Stimulated activated CD4-positive, alpha-beta T cell treated with anti-CD3 and anti-CD28 coated beads, Interleukin-15, amount 100 ng/mL, for 24 hours (primary cell): ENCODE measurements at regions not wholly inside any gene's neighbourhood (a gene's known extent, or its start where the extent isn't known, plus 50 kb on each side); places are given as distances from the start of the nearest gene placed in this dataset.
"Not testable (repeated sequence)": the region's sequence is repeated elsewhere in the genome, so short reads cannot be mapped to it uniquely, and the experiment has no call there.

Experiments
- DNase-seq: peaks from one replicate; pipeline ENCODE4 v3.0.0-alpha.2; 2020

GRCh38 chr20:53891306-53891894, 179.0 kb downstream of the BCAS1 start:
- no peak for DNase-seq

GRCh38 chr20:53890443-53891305, 179.7 kb downstream of the BCAS1 start:
- DNase-seq: peak; percentile 25

GRCh38 chr20:53889411-53890148, 180.8 kb downstream of the BCAS1 start:
- no peak for DNase-seq

GRCh38 chr20:53888951-53889350, 181.4 kb downstream of the BCAS1 start:
- DNase-seq: no peak

- no peak for DNase-seq
These were observed 181.9 kb downstream of the BCAS1 start for GRCh38 chr20:53888510-53888909.

GRCh38 chr20:53887973-53888372, 182.4 kb downstream of the BCAS1 start:
- DNase-seq: no peak

- peak; percentile 69 for DNase-seq
These were observed 185.4 kb downstream of the BCAS1 start for GRCh38 chr20:53884859-53885541.

GRCh38 chr20:53883098-53883911, 187.1 kb downstream of the BCAS1 start:
- peak; percentile 60 for DNase-seq

GRCh38 chr20:53882438-53882986, 187.9 kb downstream of the BCAS1 start:
- not testable (repeated sequence) for DNase-seq

GRCh38 chr20:53881362-53881761, 189.0 kb downstream of the BCAS1 start:
- DNase-seq: no peak

GRCh38 chr20:53880108-53880641, 190.2 kb downstream of the BCAS1 start:
- DNase-seq: no peak

- DNase-seq: no peak
These were observed 191.2 kb downstream of the BCAS1 start for GRCh38 chr20:53879048-53879684.

- no peak for DNase-seq
These were observed 191.9 kb downstream of the BCAS1 start for GRCh38 chr20:53878262-53879047.

- no peak for DNase-seq
These were observed 193.4 kb downstream of the BCAS1 start for GRCh38 chr20:53876956-53877355.

- DNase-seq: no peak
These were observed 193.9 kb downstream of the BCAS1 start for GRCh38 chr20:53876470-53876869.

- no peak for DNase-seq
These were observed 194.9 kb downstream of the BCAS1 start for GRCh38 chr20:53875452-53875851.

GRCh38 chr20:53874706-53875105, 195.7 kb downstream of the BCAS1 start:
- no peak for DNase-seq

- DNase-seq: no peak
These were observed 196.3 kb downstream of the BCAS1 start for GRCh38 chr20:53874104-53874503.

GRCh38 chr20:53873230-53873604, 197.2 kb downstream of the BCAS1 start:
- no peak for DNase-seq

- peak; percentile 47 for DNase-seq
These were observed 197.7 kb downstream of the BCAS1 start for GRCh38 chr20:53872561-53873229.
